MCF 10A (cell line): ENCODE measurements at regions not wholly inside any gene's neighbourhood (a gene's known extent, or its start where the extent isn't known, plus 50 kb on each side); places are given as distances from the start of the nearest gene placed in this dataset.

Experiments
- BruUV-seq: library from RNA; stranded (reverse); fragments of 400-500 nt; replicated peaks from 2 replicates; lab custom pipeline; 2021; lab: Mats Ljungman, UMichigan
- CTCF ChIA-PET: fragments of 300-600 bp; sonication (Branson Sonifier 250); formaldehyde crosslinking; extraction: SDS; loops from one replicate; lab custom pipeline; 2021; ENCODE audit warnings: antibody characterized with exemption, inconsistent platforms; lab: Yijun Ruan, JAX
- POLR2A ChIA-PET: fragments of 300-600, 350-650 bp; sonication (Branson Sonifier 250); formaldehyde crosslinking; extraction: SDS; loops from one replicate; lab custom pipeline; 2020; ENCODE audit warnings: antibody characterized with exemption, inconsistent platforms; lab: Yijun Ruan, JAX
- DNase-seq: peaks from one replicate; pipeline ENCODE4 v3.0.0-alpha.2; 2018; ENCODE audit not compliant: unreplicated experiment
- H3K27ac Mint-ChIP-seq: one replicate; pipeline ENCODE4 v1.8.0; 2022; ENCODE audit warnings: mild to moderate bottlenecking, low read depth, mixed read lengths; ENCODE audit not compliant: unreplicated experiment
- H3K27me3 Mint-ChIP-seq: one replicate; pipeline ENCODE4 v1.8.0; 2022; ENCODE audit warnings: mixed read lengths; ENCODE audit not compliant: insufficient read depth, unreplicated experiment
- H3K36me3 Mint-ChIP-seq: one replicate; pipeline ENCODE4 v1.8.0; 2022; ENCODE audit warnings: mild to moderate bottlenecking, moderate library complexity, mixed read lengths; ENCODE audit not compliant: insufficient read depth, unreplicated experiment
- H3K4me1 Mint-ChIP-seq: one replicate; pipeline ENCODE4 v1.8.0; 2022; ENCODE audit warnings: mixed read lengths; ENCODE audit not compliant: insufficient read depth, unreplicated experiment
- H3K4me3 Mint-ChIP-seq: one replicate; pipeline ENCODE4 v1.8.0; 2022; ENCODE audit warnings: mild to moderate bottlenecking, moderate library complexity, mixed read lengths; ENCODE audit not compliant: unreplicated experiment
- H3K9me3 Mint-ChIP-seq: one replicate; pipeline ENCODE4 v1.8.0; 2022; ENCODE audit warnings: mixed read lengths; ENCODE audit not compliant: unreplicated experiment
- intact Hi-C: fragments of 100-400 bp; cut with micrococcal nuclease; formaldehyde crosslinking; loops from 2 replicates; pipeline ENCODE4 v1.14.1; 2022
- TF ChIP-seq, protein P1 (sequence below): fragments of 200-600 bp; IDR thresholded peaks from one replicate; pipeline ENCODE4 v1.8.0; 2022; ENCODE audit warnings: antibody characterized with exemption, mild to moderate bottlenecking; ENCODE audit not compliant: unreplicated experiment

DNA sequence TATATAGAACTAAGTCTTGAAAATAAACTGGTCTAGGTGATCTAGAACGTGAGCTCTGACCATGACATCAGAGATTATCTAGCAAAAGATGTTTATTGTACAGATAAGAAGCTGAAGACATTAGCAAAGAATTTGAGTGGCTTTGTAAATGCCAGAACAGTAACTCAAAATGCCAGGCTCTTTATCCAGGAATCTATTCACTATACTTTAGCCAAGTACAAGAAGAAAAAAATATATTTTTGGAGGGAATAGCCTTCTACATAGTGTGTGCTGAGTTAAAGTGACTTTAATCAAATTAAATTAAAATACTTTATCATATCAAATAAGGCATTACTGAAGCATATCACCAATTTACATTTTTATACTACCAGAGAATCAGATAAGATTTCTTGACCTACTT lies 132.6 kb upstream of the ITGA1 start:
- CTCF ChIA-PET, result interaction anchor here (0.5 to 1.6 kb wide), 4 partner anchors 272 to 1697 kb away, joined by 3 to 8 read pairs (median 4); no protein-coding TSS in a partner anchor
- no TSS peak for BruUV-seq
- H3K36me3 Mint-ChIP-seq, result no peaks in the 10 kb centered on the region

DNA sequence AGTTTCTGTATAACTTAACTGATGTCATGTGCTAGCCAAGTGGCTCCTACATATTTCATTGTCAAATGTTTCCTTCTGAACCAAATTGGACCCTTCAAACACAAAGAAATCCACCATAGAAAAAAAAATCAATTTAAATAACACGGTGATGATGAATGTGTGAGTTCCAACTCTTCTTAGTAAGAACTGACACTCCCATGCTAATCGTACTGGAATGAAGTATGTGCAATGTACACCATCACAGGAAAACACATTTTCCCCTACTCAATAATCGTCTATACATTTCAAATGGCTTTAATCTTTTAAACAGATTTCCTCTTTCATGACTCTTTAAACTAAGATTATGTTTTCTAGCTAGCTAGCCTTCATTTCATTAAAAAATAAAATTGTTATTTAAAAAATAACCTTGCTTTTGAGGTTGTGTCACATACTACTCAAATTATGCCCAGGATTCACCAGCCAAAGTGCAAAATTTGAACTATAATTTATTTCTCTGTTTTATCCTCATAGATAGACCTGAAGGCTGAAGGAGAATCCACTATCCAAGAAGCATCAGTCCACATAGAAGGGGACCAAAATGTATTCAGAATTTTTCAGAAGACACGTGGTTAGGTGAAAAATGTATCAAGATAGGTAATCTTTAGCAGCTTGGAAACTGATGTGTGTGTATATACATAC lies 131.0 kb upstream of the ITGA1 start:
- Mint-ChIP-seq H3K27ac (no peak overlapping the region), H3K36me3 (no peaks in the 10 kb centered on the region), H3K27me3 (peaks cover 68% of the 10 kb centered on the region), H3K4me1 (no peaks in the 10 kb centered on the region), H3K9me3 (no peaks in the 10 kb centered on the region), H3K4me3 (no peak overlapping the region)
- ChIA-PET POLR2A (no interaction called here), CTCF (interaction anchor here (0.5 to 3.6 kb wide), 8 partner anchors 8 to 1698 kb away, joined by 3 to 27 read pairs (median 4); no protein-coding TSS in a partner anchor)
- BruUV-seq, result no TSS peak
- TF ChIP-seq, protein P1, sequence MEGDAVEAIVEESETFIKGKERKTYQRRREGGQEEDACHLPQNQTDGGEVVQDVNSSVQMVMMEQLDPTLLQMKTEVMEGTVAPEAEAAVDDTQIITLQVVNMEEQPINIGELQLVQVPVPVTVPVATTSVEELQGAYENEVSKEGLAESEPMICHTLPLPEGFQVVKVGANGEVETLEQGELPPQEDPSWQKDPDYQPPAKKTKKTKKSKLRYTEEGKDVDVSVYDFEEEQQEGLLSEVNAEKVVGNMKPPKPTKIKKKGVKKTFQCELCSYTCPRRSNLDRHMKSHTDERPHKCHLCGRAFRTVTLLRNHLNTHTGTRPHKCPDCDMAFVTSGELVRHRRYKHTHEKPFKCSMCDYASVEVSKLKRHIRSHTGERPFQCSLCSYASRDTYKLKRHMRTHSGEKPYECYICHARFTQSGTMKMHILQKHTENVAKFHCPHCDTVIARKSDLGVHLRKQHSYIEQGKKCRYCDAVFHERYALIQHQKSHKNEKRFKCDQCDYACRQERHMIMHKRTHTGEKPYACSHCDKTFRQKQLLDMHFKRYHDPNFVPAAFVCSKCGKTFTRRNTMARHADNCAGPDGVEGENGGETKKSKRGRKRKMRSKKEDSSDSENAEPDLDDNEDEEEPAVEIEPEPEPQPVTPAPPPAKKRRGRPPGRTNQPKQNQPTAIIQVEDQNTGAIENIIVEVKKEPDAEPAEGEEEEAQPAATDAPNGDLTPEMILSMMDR, result no peak
- intact Hi-C loops, result loop anchor here (2.0 kb wide), 1 partner anchor 1694 kb away; no protein-coding TSS in a partner anchor
- DNase-seq, result no peak

More for the DNA sequence above, 132.6 kb upstream of the ITGA1 start:
- TF ChIP-seq, protein P1, result no peak
- H3K27ac Mint-ChIP-seq, result no peak overlapping the region
- no peaks in the 10 kb centered on the region for H3K9me3 Mint-ChIP-seq
- intact Hi-C loops, result no loop called here
- no peak overlapping the region for H3K4me3 Mint-ChIP-seq
- POLR2A ChIA-PET, result no interaction called here
- DNase-seq, result no peak
- H3K27me3 Mint-ChIP-seq, result peaks cover 68% of the 10 kb centered on the region
- no peaks in the 10 kb centered on the region for H3K4me1 Mint-ChIP-seq

DNA sequence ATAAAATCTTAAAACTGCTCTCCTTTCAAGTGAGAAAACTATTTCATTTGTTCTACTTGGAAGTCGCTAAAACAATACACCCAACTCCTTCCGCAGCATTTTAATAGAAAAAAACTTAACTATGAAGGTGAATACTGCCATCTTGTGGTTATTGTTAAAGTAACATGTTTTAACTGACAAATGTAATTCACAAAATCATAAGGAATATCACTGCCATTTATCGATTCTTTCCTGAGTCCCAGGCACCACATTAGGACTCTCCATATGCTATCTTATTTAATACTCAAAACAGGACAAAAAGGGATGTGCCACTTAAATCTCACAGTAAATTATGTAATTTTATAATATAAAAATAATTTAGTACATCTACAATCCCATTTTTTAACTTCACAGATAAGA lies 130.5 kb upstream of the ITGA1 start:
- ChIA-PET CTCF (interaction anchor here (0.7 to 3.6 kb wide), 6 partner anchors 9 to 1699 kb away, joined by 3 to 27 read pairs (median 6); no protein-coding TSS in a partner anchor), POLR2A (no interaction called here)
- H3K9me3 Mint-ChIP-seq, result no peaks in the 10 kb centered on the region
- H3K27ac Mint-ChIP-seq, result no peak overlapping the region
- H3K36me3 Mint-ChIP-seq, result no peaks in the 10 kb centered on the region
- peaks cover 70% of the 10 kb centered on the region for H3K27me3 Mint-ChIP-seq
- intact Hi-C loops, result loop anchor here (2.0 kb wide), 1 partner anchor 1694 kb away; no protein-coding TSS in a partner anchor
- BruUV-seq, result no TSS peak
- peak; percentile 46 for DNase-seq
- H3K4me3 Mint-ChIP-seq, result no peak overlapping the region
- no peaks in the 10 kb centered on the region for H3K4me1 Mint-ChIP-seq
- TF ChIP-seq, protein P1, result peak; percentile 41

DNA sequence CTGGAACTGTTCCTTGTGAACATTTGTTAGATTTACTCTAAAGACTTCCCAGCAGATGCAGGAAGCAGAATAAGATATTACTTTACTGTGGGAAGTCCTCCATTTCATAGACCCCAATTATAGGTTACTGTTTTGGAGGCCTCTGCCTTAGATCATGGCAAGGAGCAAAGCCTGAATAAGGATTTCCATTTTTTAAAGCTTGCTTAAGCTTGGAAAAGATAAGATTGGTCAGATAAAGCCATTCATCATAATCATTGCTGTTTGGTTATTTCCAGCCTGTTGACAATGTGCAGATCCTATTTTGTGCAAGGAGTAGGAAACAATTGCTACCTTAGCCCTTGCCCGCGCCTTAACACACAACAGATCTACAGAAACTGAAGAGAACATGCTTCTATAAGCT lies 129.5 kb upstream of the ITGA1 start:
- H3K4me3 Mint-ChIP-seq, result no peak overlapping the region
- no peak overlapping the region for H3K27ac Mint-ChIP-seq
- CTCF ChIA-PET, result interaction anchor here (0.6 to 3.6 kb wide), 11 partner anchors 8 to 1700 kb away, joined by 3 to 27 read pairs (median 4); no protein-coding TSS in a partner anchor
- intact Hi-C loops, result no loop called here
- no TSS peak for BruUV-seq
- H3K4me1 Mint-ChIP-seq, result no peaks in the 10 kb centered on the region
- DNase-seq, result no peak
- POLR2A ChIA-PET, result interaction anchor here (0.6 kb wide), 1 partner anchor 779 kb away, joined by 3 read pairs; no protein-coding TSS in a partner anchor
- H3K9me3 Mint-ChIP-seq, result no peaks in the 10 kb centered on the region
- H3K27me3 Mint-ChIP-seq, result peaks cover 70% of the 10 kb centered on the region
- H3K36me3 Mint-ChIP-seq, result no peaks in the 10 kb centered on the region
- TF ChIP-seq, protein P1, result no peak
